Activated T-helper 17 cell treated with anti-CD3 and anti-CD28 coated beads, Interleukin-2, amount 50 U/mL, for 72 hours (primary cell): ENCODE measurements at regions not wholly inside any gene's neighbourhood (a gene's known extent, or its start where the extent isn't known, plus 50 kb on each side); places are given as distances from the start of the nearest gene placed in this dataset.

Experiments used
- ATAC-seq: fragments of 150-1000 bp; cut with Tn5 transposase; replicated peaks from 2 replicates; pipeline ENCODE4 v1.10.0; 2021; ENCODE audit warnings: mild to moderate bottlenecking, moderate library complexity
- H3K27ac Mint-ChIP-seq: one replicate; pipeline ENCODE4 v1.8.0; 2022; ENCODE audit warnings: mixed read lengths
- H3K27me3 Mint-ChIP-seq: one replicate; pipeline ENCODE4 v1.8.0; 2022; ENCODE audit warnings: mixed read lengths
- H3K36me3 Mint-ChIP-seq: one replicate; pipeline ENCODE4 v1.8.0; 2022; ENCODE audit warnings: low read depth, mild to moderate bottlenecking, mixed read lengths
- H3K4me1 Mint-ChIP-seq: one replicate; pipeline ENCODE4 v1.8.0; 2022; ENCODE audit warnings: mixed read lengths
- H3K4me3 Mint-ChIP-seq: one replicate; pipeline ENCODE4 v1.8.0; 2022; ENCODE audit warnings: mild to moderate bottlenecking, mixed read lengths
- H3K9me3 Mint-ChIP-seq: one replicate; pipeline ENCODE4 v1.8.0; 2022; ENCODE audit warnings: mixed read lengths

DNA sequence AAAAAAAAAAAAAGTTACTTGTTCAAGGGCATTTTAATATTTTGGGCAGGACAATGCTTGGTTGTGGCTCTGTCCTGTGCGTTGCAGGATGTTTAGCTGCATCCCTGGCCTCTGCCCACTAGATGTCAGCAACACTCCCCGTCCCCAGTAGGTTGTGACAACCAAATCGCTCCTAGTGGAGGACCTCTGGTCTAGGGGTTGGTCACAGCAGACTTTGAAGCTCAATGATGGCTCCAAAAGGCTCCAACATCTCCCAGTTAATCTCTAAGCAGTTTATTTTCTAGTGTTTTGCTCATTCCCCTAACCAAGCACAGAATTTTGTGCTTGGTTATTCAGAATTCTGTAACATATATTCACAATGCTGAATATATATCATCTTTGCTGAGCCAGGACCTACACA lies 67.0 kb downstream of the CHRNA1 start:
- Mint-ChIP-seq H3K9me3 (no peaks in the 10 kb centered on the region), H3K36me3 (no peaks in the 10 kb centered on the region), H3K27me3 (peaks cover 4% of the 10 kb centered on the region), H3K4me1 (no peaks in the 10 kb centered on the region), H3K4me3 (no peak overlapping the region), H3K27ac (no peak overlapping the region)
- peak; percentile 96 for ATAC-seq

DNA sequence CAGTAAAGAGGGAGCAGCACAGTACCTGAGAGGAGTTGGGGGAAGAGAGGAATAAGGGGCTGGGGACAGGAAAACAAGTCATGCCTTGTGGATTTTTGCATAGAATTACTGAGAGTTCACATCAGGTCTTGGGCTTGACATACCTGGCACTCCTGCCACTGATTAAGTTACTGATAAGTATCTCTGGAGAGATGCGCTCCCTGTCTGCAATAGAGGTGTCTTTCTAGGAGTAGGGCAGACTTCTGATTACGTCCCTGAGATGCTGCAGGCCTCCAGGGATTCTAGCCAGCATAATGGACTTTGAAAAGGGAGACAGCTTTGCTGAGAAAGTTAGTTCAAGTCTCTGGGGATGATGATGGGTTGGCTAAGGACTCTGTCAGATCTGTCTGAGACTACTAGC lies 69.4 kb downstream of the CHRNA1 start:
- no peak overlapping the region for H3K4me3 Mint-ChIP-seq
- H3K27me3 Mint-ChIP-seq, result peaks cover 4% of the 10 kb centered on the region
- ATAC-seq, result no peak
- no peaks in the 10 kb centered on the region for H3K4me1 Mint-ChIP-seq
- H3K9me3 Mint-ChIP-seq, result no peaks in the 10 kb centered on the region
- no peaks in the 10 kb centered on the region for H3K36me3 Mint-ChIP-seq
- H3K27ac Mint-ChIP-seq, result peak overlapping the region; percentile 13

DNA sequence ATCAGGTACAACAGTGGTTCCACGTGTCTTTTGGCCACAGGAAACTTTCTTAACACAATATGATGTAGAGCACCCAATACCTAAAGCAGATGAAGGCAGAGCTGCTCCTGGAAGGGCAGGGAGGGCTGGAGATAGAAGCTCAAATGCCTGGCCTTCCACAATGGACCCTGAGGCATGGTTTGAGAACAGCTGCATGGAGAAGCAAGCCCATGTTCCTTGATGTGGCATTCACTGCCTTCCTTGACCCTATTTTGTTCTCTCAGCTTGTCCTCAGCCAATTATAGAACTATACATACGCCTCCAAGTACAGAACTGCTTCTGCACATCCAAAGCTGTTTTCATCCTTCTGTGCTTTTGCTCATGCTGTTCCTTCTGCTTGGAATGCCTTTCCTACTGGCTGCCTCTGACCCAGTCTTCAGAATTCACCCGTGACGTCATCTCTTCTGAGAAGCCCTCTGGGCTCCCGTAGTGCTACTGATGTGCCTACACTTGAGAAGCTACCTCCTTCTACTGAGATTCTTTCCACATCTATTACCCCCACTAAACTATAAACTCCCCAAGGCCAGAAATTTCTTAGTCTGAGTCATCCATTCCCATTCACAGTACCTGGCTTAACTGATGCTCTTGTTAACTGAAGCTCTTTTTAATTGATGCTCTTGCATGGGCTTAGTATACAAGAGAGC lies 69.9 kb downstream of the CHRNA1 start:
- Mint-ChIP-seq H3K4me1 (no peaks in the 10 kb centered on the region), H3K4me3 (no peak overlapping the region), H3K27me3 (peaks cover 4% of the 10 kb centered on the region), H3K9me3 (no peaks in the 10 kb centered on the region), H3K27ac (peak overlapping the region; percentile 13), H3K36me3 (no peaks in the 10 kb centered on the region)
- no peak for ATAC-seq

DNA sequence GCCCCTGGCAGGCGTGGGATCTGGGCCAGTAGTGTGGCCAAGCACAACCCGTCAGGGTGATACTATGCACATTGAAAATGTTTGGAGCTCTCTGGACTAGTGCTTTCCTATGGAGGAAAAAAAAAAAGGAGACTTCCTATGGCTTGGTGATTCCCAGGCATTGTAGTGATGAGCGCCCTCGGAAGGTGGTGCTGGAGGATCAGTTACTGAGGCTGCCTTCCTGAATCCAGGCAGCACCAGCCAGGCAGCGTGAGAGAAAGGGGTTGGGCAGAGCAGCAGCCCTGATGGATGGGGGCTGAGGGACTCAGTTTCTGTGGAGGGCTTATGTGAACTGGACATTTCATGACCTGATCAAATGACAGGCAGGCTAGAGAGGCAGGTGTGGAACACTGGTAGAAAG lies 70.9 kb downstream of the CHRNA1 start:
- H3K4me3 Mint-ChIP-seq, result no peak overlapping the region
- H3K4me1 Mint-ChIP-seq, result no peaks in the 10 kb centered on the region
- ATAC-seq, result no peak
- H3K27ac Mint-ChIP-seq, result no peak overlapping the region
- no peaks in the 10 kb centered on the region for H3K9me3 Mint-ChIP-seq
- H3K27me3 Mint-ChIP-seq, result peaks cover 4% of the 10 kb centered on the region
- no peaks in the 10 kb centered on the region for H3K36me3 Mint-ChIP-seq

DNA sequence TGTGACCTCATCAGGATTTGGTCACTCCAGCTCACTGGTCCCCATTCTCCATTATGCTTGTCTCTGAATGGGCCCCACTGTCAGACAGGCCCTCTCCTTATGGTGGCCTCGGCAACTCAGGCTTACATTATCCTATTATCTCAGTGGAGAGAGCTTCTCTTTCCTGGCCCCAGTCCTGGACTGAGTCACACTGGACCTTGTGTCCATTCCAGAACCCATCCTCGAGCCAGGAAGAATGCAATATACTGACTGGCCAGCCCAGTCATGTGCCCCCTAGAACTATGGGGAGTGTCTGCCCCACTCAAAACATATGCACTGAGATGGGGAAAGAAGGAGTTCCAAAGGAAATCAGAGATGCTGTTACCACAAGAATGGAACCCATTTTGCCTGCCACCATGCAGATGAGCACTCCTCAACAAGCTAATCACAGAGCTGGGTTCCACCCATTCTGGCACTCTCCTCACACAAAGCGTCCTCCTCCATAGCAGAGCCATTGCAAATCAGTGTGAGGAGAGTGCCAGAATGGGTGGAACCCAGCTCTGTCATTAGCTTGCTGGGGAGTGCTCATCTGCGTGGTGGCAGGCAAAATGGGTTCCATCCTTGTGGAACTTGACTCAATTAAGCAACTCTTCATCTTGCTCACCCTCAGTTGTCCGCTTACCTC lies 71.9 kb downstream of the CHRNA1 start:
- Mint-ChIP-seq H3K4me1 (peaks cover 4% of the 10 kb centered on the region), H3K27me3 (peaks cover 4% of the 10 kb centered on the region), H3K4me3 (no peak overlapping the region), H3K9me3 (no peaks in the 10 kb centered on the region), H3K27ac (no peak overlapping the region), H3K36me3 (no peaks in the 10 kb centered on the region)
- ATAC-seq, result no peak

DNA sequence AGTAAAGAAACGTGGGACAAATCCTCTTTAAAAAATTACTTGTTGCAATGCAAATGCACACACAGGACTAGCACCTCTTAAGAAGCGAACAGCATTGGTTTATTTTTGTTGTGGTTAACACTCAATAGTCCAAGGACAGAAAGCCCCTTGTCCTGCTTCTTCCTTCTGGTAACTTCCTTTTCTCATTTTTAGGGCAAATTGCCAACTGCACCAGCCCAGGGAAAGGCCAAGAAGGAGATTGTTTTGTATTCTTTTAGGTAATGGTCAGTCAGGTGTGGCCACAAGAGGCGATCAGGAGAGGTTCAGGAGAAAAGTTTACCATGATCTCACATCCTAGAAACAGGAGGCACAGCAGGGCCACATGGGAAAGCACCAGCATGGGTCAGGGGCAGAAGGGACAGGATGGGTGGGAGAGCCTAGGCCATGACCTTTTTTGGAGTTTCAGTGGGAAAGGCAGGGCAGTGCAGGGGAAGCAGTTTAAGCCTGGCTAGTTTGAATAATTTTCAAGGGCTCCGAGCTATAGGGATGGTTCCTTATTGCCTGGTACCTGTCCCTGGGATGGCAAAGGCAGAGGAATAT lies 73.0 kb downstream of the CHRNA1 start:
- H3K27ac Mint-ChIP-seq, result no peak overlapping the region
- no peak for ATAC-seq
- H3K9me3 Mint-ChIP-seq, result no peaks in the 10 kb centered on the region
- peaks cover 9% of the 10 kb centered on the region for H3K4me1 Mint-ChIP-seq
- H3K27me3 Mint-ChIP-seq, result peaks cover 4% of the 10 kb centered on the region
- H3K4me3 Mint-ChIP-seq, result no peak overlapping the region
- no peaks in the 10 kb centered on the region for H3K36me3 Mint-ChIP-seq

DNA sequence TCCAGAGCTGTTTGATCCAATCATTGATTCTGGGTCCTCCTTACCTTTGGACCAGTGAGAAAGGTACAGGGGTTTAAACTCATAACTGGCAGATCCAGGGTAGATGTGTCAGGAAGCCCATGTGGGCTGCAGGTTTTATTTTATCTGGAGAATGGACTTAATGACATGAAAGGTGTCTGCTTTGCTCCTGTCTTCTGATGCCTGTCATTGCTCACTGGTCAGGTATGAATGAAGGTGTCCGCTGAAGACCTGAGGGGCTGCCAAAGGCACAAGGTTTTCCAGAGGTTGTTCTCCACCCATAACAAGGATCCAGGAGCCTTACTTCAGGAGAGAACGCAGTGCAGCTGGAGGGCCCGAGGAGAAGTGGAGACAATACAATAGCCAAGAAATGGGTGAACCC lies 74.2 kb downstream of the CHRNA1 start:
- no peak for ATAC-seq
- Mint-ChIP-seq H3K9me3 (no peaks in the 10 kb centered on the region), H3K4me1 (peaks cover 9% of the 10 kb centered on the region), H3K36me3 (no peaks in the 10 kb centered on the region), H3K27me3 (peaks cover 4% of the 10 kb centered on the region), H3K27ac (no peak overlapping the region), H3K4me3 (no peak overlapping the region)

DNA sequence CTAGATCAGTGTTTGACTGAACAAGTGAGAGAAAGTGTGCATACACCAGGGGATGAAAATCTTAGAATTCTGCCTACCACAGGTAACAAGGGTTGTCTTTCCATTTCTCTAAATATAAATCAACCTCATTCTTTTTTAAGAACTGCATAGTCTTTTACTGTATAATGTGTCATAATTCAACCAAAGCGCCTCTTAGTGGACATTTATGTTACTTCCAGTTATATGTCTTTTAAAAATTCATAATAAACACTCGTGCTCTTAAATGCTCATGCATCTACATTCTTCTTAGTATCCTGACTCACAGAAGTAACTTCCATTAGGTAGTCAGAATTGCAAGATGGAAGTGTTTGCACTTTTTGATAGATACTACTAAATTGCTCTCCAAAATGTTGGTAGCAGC lies 76.2 kb downstream of the CHRNA1 start:
- H3K27ac Mint-ChIP-seq, result no peak overlapping the region
- no peaks in the 10 kb centered on the region for H3K9me3 Mint-ChIP-seq
- peaks cover 6% of the 10 kb centered on the region for H3K36me3 Mint-ChIP-seq
- no peak overlapping the region for H3K4me3 Mint-ChIP-seq
- peaks cover 19% of the 10 kb centered on the region for H3K4me1 Mint-ChIP-seq
- ATAC-seq, result peak; percentile 61
- H3K27me3 Mint-ChIP-seq, result no peaks in the 10 kb centered on the region

DNA sequence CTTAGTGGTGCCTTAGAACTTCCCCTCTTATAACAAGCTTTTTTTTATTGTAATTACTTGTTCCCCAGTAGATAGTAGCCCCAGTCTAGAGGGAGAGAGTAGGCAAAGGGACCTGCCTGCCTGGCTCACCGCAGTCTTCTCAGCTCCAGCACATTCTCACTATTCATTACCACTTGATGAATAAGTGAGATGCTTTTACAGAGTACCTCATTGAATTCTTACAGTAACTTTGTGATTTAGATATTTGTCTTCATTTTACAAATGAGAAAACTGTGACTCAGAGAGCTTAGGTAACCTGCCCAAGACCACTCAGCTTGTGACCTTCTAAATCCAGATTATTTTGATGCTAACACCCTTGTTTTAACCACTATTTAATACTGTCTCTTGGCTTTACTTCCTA lies 77.8 kb downstream of the CHRNA1 start:
- Mint-ChIP-seq H3K9me3 (no peaks in the 10 kb centered on the region), H3K27ac (no peak overlapping the region), H3K36me3 (peaks cover 8% of the 10 kb centered on the region), H3K27me3 (no peaks in the 10 kb centered on the region), H3K4me3 (no peak overlapping the region), H3K4me1 (peaks cover 19% of the 10 kb centered on the region)
- ATAC-seq, result peak; percentile 19

DNA sequence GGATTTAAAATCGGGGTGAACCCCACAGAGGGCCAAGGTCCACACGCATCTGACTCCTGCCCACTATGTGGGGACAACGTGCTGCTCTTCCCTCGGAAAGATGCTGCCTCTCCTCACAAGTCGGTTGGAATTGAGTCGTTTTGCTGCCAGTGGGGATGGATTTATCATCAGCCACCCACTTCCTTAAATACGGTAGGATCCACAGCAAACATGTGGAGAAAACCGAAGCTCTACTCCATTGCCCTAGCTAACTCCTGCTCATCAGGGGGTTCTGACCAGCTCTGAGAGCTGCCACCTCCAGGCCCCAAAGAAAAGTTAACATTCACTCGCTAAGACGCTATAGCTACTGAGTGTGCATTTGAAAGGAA lies 80.9 kb downstream of the CHRNA1 start:
- Mint-ChIP-seq H3K27ac (peak overlapping the region; percentile 96), H3K4me1 (peaks cover 32% of the 10 kb centered on the region), H3K9me3 (no peaks in the 10 kb centered on the region), H3K4me3 (peak overlapping the region; percentile 89), H3K27me3 (no peaks in the 10 kb centered on the region), H3K36me3 (peaks cover 19% of the 10 kb centered on the region)
- peak; percentile 39 for ATAC-seq

DNA sequence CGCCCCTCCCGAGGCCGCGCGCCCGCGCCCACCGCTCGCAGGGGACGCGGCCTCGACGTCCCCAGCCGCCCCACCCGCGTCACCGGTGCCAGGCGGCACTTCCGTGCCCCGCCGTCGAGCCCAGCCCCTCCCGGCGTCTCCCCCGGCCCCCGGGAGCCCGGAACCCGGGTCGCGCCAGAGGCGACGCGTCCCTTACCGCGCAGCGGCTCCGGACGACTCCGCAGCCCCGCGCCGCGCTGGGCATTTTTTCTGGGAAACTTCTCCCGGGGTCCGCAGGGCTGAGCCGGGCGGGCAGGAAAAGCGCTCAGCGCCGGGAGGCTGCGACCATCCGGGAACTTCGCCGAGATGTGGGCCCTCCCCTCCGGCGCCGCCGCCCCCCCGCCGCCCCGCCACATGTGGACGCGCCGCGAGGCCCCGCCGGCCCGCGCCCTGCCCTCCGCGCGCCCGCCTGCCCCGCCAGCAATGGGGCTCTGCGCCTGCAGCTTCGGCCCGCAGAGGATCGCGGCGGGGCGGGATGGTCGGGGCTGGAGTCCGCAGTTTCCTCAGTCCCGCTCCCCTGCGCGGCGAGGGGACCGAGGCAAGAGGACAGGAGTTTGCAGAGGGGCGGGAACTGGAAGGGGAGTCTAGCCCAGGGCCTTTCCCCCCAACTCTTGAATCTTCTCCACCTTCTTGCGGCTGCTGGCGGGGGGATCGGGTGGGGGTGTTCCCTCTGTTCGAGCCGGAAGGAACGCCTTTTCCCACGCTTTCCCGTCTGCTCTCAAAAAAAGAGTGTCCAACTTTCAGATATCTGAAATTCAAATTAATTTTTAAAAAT lies 81.5 kb downstream of the CHRNA1 start:
- Mint-ChIP-seq H3K4me1 (peaks cover 29% of the 10 kb centered on the region), H3K9me3 (no peaks in the 10 kb centered on the region), H3K27ac (peak overlapping the region; percentile 96), H3K36me3 (peaks cover 19% of the 10 kb centered on the region), H3K4me3 (peak overlapping the region; percentile 89), H3K27me3 (no peaks in the 10 kb centered on the region)
- ATAC-seq, result peak; percentile 71

DNA sequence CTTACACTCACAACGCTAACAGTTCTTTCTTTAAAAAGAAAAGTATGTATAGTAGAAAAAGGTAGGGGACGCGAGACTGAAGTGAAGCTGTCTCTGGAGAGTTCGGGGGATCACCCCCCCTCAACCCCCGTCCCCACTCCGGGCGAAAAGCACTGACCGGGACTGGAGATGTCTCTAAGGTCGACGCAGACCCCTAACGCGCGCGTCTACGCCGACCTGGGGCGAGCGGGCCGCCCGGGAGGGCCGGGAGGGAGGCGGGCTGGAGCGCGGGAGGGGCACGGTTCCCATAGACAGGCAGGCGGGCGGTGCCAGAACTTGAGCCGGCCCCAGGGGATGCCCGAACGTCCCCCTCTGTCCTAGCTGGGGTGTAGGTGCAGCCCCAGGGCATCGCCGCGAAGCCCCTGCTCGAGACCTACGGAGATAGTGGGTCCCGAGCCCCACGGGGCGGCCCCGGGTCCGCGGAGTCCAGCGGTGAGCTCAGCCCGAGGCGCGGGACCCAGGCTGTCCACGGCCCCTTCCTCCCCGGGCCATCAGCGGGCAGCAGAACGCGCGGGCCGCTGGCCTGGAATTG lies 82.2 kb downstream of the CHRNA1 start:
- no peaks in the 10 kb centered on the region for H3K27me3 Mint-ChIP-seq
- no peaks in the 10 kb centered on the region for H3K9me3 Mint-ChIP-seq
- H3K4me1 Mint-ChIP-seq, result peaks cover 36% of the 10 kb centered on the region
- H3K4me3 Mint-ChIP-seq, result peak overlapping the region; percentile 67
- peak; percentile 58 for ATAC-seq
- peaks cover 22% of the 10 kb centered on the region for H3K36me3 Mint-ChIP-seq
- no peak overlapping the region for H3K27ac Mint-ChIP-seq

DNA sequence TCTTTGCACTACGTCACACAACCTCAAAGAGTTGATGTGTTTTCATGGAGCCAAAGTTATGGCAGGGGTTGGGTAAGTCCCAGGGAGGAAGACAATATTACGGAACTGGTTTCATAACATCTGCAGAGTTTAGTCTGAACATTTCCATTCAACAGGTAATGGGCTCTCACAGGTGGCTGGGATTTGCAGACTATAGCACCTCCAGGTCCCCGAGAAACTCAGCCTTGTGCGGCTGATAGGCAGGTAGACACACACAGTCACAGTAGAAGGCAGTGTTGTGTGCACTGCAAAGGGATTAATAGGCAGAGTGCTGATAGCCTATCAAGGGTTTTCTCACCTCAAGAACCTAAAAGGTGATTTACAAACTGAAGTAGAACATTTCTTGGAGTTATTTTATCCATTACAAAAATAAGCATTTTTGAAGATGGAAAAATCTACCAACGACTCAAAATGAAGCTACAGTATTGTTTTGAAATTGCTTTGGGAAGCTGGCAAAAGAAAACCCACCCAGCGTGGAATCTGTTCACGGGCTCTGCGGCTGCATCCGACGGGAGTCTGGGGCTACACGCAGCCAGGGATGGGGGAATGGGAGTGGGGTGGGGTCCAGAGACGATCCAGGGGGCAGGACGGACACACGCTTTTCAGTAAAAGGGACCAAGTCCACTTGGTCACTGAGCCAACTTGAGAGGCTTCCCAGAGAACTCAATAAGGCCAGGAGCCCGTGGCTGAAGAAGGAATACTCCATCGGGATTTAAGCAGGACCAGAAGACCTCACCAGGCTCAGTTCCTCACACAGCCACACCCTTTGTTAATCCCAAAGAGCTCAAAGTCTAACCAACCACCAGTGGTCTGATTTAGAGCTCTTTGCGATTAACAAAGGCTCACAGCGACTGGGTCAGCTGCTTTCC lies 82.9 kb downstream of the CHRNA1 start:
- Mint-ChIP-seq H3K9me3 (no peaks in the 10 kb centered on the region), H3K27ac (peak overlapping the region; percentile 7), H3K36me3 (peaks cover 29% of the 10 kb centered on the region), H3K4me1 (peaks cover 31% of the 10 kb centered on the region), H3K4me3 (peak overlapping the region; percentile 67), H3K27me3 (no peaks in the 10 kb centered on the region)
- peak; percentile 2 for ATAC-seq
